Chondrocyte (in vitro differentiated cells): ENCODE measurements at regions not wholly inside any gene's neighbourhood (a gene's known extent, or its start where the extent isn't known, plus 50 kb on each side); places are given as distances from the start of the nearest gene placed in this dataset.

Experiments used
- DNase-seq: peaks from one replicate; pipeline ENCODE4 v3.0.0; 2021; ENCODE audit warnings: mixed read lengths, low spot score
- H3K27ac Mint-ChIP-seq: one replicate; pipeline ENCODE4 v1.8.0; 2021; ENCODE audit warnings: mild to moderate bottlenecking, moderate library complexity, mixed read lengths; ENCODE audit not compliant: unreplicated experiment
- H3K27me3 Mint-ChIP-seq: 2 replicates; pipeline ENCODE4 v1.8.0; 2021; ENCODE audit warnings: low read depth, mixed read lengths
- H3K36me3 Mint-ChIP-seq: 2 replicates; pipeline ENCODE4 v1.8.0; 2021; ENCODE audit warnings: low read depth, mixed read lengths
- H3K4me1 Mint-ChIP-seq: 2 replicates; pipeline ENCODE4 v1.8.0; 2021; ENCODE audit warnings: low read depth, mild to moderate bottlenecking, mixed read lengths
- H3K4me3 Mint-ChIP-seq: one replicate; pipeline ENCODE4 v1.8.0; 2021; ENCODE audit warnings: mild to moderate bottlenecking, moderate library complexity, mixed read lengths; ENCODE audit not compliant: unreplicated experiment
- H3K9me3 Mint-ChIP-seq: 2 replicates; pipeline ENCODE4 v1.8.0; 2021; ENCODE audit warnings: low read depth, mixed read lengths
- CTCF ChIP-seq: fragments of 200-600 bp; sonication (generic); IDR thresholded peaks from 2 replicates; pipeline ENCODE4 v1.5.0; 2021; ENCODE audit warnings: antibody characterized with exemption, mild to moderate bottlenecking, moderate library complexity

DNA sequence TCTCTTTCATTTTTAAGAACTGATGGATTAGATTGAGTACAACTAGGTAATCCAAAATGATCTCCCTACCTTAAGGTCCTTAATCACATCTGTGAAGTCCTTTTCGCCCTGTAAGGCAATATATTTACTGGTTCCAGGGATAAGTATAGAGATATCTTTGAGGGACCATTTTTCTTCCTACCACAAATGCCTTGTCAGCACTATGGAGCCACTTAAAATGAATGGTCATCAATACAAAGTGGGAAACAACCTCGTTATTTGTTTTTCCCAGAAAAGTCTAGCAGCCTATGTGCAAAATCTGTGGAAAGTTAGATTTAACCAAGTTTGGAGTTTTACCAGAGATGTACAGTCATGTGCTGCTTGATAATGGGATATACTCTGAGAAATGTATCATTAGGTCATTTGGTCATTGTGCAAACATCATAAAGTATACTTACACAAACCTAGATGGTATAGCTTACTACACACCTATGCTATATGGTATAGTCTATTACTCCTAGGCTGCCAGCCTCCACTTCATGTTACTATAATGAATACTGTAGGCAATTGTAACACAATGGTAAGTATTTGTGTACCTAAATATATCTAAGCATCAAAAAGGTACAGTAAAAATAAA is 366.2 kb upstream of the TMEM229A start:
- Mint-ChIP-seq H3K4me1 (no peaks in the 10 kb centered on the region), H3K4me3 (no peak overlapping the region), H3K36me3 (no peaks in the 10 kb centered on the region), H3K27me3 (no peaks in the 10 kb centered on the region), H3K9me3 (no peaks in the 10 kb centered on the region), H3K27ac (no peak overlapping the region)
- no peak for TF ChIP-seq CTCF
- DNase-seq = no peak

DNA sequence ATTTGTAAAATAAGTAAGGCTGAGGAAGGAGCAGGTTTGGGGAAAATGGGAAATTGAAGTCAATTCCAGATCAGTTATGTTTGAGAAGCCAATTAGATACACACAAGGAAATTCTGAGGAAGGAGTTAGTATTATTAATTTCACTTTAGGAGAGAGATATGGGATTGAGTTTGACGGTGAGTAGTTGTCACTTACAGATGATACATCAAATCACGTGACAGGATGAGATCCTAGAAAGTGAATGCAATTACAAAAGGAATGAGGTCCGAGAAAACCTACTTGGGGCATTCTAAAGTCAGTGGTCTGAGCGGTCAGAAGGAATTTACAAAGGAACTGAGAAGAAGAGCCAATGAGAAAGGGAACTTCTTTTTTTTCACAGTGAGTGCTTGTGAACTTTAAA is 364.3 kb upstream of the TMEM229A start:
- H3K27ac Mint-ChIP-seq = no peak overlapping the region
- DNase-seq = no peak
- no peaks in the 10 kb centered on the region for H3K4me1 Mint-ChIP-seq
- no peak for TF ChIP-seq CTCF
- no peaks in the 10 kb centered on the region for H3K9me3 Mint-ChIP-seq
- no peaks in the 10 kb centered on the region for H3K36me3 Mint-ChIP-seq
- no peaks in the 10 kb centered on the region for H3K27me3 Mint-ChIP-seq
- H3K4me3 Mint-ChIP-seq = no peak overlapping the region

DNA sequence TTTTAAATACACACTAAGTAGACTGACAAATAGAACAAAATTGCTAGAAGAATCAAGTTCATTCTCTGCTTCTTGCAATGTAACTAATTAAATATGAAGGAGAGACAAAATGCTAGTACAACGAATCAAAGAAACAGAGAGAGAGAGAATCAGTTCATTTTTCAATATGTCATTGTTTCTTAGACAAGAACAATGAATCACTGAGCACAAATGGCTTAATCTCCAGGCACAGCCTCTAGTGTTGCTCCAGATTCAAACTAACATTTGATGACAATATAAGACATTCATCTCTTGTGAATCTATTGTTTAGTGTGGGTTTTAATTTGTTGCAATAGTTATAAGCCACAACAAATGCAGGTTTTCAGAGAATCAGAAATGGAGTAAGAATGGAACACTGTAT is 357.4 kb upstream of the TMEM229A start:
- H3K36me3 Mint-ChIP-seq = no peaks in the 10 kb centered on the region
- no peaks in the 10 kb centered on the region for H3K4me1 Mint-ChIP-seq
- H3K9me3 Mint-ChIP-seq = no peaks in the 10 kb centered on the region
- no peak overlapping the region for H3K27ac Mint-ChIP-seq
- H3K27me3 Mint-ChIP-seq = no peaks in the 10 kb centered on the region
- no peak overlapping the region for H3K4me3 Mint-ChIP-seq
- no peak for DNase-seq
- TF ChIP-seq CTCF = no peak

DNA sequence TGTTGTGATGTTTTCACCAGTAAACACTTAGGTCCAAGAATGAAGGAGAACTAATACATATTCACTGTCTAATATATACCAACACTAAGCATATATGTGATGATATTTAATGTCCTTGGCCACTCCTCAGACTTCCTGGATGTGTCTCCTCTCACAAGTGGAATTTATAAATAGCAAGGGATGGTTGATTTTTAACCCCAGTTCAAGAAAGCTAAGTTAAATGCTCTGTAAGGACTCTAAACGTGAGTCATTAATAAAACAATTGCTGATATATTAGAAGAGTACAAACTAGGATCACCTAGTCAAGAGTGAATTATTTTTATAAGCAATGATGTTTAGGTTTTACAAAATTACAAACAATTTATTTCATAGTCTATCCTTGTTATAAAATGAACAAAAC is 355.9 kb upstream of the TMEM229A start:
- DNase-seq = no peak
- no peak for TF ChIP-seq CTCF
- no peaks in the 10 kb centered on the region for H3K4me1 Mint-ChIP-seq

DNA sequence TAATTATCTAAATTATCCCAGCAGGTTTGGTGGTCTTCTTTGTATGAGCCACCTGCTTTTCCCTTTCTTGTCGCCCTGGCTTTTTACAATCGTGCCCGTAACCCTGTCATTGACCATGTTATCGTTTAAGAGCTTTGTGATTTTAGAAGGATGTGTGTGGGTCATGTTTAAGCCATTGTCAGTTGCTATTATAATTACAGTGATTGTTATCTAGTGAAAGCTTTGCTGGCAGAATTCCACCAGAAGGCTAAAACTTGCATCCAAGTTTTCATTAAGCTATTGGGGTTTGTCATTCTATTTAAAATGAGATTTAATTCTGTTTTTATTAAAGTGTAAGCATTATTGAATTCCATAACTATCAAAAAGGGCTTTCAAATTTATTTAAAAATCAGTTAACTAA is 354.2 kb upstream of the TMEM229A start:
- H3K27me3 Mint-ChIP-seq = no peaks in the 10 kb centered on the region

More for the DNA sequence above, 355.9 kb upstream of the TMEM229A start:
- Mint-ChIP-seq H3K36me3 (no peaks in the 10 kb centered on the region), H3K27ac (no peak overlapping the region), H3K4me3 (no peak overlapping the region), H3K27me3 (no peaks in the 10 kb centered on the region), H3K9me3 (no peaks in the 10 kb centered on the region)

More for the DNA sequence above, 354.2 kb upstream of the TMEM229A start:
- Mint-ChIP-seq H3K4me1 (no peaks in the 10 kb centered on the region), H3K4me3 (no peak overlapping the region), H3K27ac (no peak overlapping the region), H3K9me3 (peaks cover 7% of the 10 kb centered on the region), H3K36me3 (no peaks in the 10 kb centered on the region)
- no peak for TF ChIP-seq CTCF
- no peak for DNase-seq
